HG03066 (cell line): ENCODE measurements at regions not wholly inside any gene's neighbourhood (a gene's known extent, or its start where the extent isn't known, plus 50 kb on each side); places are given as distances from the start of the nearest gene placed in this dataset.

ENCODE experiments used
- ATAC-seq: cut with Tn5 transposase; IDR thresholded peaks from one replicate; pipeline ENCODE4 v1.9.1; 2021; ENCODE audit warnings: low read depth; ENCODE audit not compliant: unreplicated experiment

DNA sequence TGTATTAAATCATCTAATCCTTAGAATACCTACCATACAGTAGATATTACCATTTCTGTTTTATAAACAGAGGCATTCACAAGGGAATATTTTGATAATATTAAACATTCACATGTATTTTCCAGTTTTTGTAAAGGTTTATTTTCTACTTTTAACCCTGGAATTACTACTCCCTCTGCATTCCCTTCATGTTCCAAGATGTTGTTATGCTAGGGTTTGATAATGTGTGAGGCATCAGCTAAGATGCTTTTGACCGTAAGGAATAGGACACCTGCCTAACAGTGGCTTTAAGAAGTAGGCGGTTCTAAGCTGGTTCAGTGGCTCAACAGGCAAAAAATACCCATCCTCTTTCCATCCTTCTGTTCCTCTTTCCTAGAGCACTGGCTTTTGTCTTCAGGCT is 131.9 kb upstream of the USP24 start:
- no peak for ATAC-seq

DNA sequence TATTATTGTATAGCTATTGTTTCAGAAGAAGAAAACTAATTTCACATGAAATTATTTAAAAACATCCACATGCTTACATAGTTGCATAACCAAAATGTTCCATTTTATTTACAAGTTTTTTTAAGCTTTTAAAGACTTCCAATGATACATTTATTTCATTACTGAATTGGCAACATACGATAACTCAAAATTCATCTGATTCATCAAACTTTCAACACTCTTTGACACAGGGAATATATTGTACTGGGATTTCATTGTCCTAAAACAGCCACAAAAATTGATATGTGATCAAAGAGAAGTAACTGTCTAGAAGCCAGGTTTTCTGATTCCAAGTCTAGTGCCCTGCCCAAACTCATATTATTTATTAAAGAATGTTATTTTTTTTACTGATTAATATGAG is 131.4 kb upstream of the USP24 start:
- ATAC-seq = no peak

DNA sequence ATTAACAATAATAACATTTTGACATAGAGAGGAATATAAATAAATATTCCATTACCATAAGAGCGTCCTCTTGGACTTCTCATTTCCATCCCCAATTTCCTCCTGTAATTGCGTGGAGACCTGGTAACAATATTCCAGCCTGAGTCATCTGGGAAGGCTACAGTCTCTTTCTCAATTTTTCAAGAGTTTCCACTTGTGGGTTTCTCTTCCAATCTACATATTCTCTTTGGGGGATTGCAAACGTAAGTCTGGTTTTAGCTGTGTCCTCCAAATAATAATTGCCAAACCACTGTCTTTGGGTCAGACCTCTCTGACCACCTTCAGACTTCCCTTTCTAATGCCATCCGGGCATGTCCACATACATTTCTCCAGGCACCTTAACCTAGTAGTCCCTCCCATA is 124.5 kb upstream of the USP24 start:
- no peak for ATAC-seq

DNA sequence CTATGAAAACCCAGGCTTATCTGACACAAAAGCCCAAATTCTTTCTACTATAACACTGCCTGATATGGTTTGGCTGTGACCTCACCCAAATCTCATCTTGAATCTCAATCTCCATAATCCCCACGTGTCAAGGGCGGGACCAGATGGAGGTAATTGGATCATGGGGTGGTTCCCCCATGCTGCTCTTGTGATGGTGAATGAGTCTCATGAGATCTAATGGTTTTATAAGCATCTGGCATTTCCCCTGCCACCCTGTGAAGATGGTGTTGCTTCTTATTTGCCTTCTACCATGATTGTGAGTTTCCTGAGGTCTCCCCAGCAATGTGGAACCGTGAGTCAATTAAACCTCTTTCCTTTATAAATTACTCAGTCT is 123.3 kb upstream of the USP24 start:
- no peak for ATAC-seq

DNA sequence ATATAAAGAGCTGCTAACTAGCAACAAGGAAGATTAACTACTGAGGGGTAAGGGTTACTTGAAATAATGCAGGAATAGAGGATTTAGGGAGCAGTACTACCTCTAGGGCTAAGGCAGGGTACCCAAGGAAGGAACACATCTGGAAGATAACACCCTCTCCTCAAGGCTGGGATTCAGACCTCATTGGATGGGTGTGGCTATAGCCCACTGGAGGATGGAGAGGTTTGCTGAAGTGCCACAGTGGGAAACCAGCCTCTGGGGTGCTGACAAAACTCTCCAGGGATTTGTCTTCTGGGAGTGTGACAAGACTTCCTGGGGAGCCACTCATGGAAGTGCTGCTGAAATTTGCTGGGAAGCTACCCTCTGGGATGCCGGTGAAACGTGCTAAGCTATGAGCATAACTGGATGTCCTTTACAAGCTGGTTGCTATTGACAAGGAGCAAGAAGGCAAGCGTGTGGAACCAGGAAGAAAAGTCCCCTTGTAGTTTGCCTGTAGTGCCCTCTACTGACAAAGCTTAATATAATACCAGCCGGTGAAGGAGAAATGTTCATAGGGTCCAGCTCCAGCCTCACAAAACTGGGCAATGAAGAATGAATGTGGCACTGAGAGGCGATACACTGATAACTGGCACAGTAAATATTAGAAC is 122.8 kb upstream of the USP24 start:
- no peak for ATAC-seq

DNA sequence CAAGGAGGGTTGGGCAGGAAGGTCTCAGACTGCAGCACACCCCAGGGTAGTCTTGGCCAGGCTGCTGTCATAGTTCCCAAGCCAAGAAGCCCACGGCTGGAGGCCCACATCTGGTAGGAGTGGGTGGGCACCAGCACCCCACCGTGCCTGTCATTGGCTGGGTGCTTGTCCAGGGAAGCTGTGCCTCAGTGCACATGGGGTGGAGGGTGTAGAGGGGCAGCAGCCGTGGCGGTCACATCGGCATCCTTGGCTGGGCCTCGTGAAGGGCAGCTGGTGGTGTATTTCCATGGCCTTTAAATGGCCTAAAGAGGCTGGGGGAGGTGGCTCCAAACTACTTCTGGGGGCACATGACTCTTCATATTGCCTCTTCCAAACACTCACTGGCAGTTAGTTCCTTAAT is 119.6 kb upstream of the USP24 start:
- ATAC-seq = no peak

DNA sequence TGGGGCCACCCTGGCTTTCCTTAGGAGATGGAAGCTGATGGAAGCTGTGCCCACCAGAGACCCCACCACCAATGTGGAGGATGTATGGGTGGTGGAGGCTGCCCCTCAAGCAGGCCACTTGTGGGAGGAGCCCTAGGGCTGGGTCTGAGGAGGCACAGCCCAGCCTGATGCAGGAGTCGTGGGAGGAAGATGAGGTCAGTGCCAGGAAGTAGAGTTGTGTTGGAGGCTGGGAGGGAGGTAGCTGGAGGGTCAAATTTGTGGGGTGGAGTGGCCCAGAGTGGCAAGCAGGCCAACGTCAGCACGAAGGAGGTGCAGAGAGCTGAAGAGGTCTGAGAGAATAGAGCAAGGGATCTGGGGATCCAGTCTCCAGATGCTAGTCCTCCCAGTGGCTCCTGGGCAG is 119.0 kb upstream of the USP24 start:
- ATAC-seq = no peak

DNA sequence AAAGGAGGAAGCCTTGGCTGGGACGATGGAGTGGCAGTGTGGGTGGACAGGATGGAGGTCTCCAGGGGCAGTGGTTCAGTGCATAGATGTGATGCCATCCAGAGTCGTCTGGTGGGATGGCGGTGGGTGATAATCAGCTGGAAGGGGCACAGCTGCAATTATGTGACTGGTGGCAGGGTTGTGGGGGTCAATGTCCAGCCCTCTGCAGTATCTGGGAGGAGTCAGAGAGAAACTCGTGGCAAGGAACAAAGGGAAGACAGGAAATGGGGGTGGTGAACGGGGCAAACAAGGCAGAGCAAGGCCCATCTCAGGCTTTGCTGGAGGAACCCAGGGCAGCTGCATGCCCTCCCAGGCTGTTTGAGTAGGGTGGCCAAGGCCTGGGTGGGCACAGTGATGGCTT is 118.3 kb upstream of the USP24 start:
- ATAC-seq = no peak

DNA sequence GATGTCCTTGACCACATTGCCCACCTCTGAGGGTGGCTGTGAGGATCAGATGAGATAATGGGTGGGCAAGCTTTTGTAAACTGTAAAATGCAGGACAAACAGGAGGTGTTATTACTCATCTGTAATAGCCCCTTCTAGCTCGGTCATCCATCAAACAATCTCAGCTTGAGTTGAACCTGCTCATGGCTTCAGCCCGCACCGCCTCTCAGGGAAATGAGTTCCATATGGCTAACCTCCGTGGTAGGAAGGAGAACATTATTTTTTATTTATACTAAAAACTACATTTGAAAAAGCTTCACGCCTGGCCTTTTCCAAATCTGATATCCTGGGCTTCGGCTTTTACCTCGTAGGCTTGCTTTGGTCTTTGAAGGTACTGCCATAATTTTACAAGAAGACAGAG is 116.2 kb upstream of the USP24 start:
- no peak for ATAC-seq

DNA sequence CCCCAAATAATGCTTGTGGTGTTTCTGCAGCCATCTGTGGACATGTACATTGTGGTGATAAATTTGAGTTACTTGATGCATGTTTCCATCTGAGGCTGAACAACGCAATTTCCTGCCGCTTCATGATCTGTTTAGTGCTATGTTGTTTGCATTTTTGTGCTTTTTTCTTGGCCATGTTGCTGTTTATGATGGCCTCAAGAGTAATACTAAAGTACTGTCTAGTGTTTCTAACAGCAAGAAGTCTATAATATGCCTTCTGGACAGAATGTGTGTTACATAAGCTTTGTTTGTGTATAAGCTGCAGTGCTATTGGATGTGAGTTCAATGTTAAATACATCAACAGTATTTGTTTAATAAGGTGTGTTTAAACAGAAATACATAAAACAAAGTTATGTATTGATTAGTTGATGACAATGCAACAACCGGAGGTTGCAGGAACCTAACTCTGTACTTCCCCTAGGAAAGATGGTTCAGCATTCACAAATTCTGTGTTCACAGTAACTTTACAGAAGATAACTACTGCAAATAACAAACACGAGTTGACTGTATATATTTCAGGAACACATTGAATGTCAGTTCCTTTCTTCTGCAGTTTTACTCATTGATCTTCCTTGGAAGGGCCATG is 114.8 kb upstream of the USP24 start:
- no peak for ATAC-seq

DNA sequence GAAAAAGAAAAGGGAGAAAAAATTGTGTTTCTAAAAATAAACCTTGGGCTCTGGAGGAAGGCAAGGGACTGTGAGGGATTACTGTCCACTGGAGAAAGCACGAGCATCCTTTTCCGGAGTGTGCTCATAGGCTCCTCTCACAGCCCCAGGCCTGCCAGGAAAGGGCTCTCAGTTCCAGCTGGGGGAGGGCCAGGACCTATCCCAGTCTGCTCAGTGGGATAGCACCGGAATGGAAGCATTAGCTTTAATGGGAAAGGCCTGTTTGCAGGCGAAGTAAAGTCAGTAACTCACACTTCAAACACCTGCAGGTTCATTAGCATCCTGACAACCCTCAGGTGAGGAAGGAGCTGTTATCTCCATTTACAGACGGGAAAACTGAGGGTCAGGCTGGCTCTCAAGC is 113.9 kb upstream of the USP24 start:
- ATAC-seq = no peak

DNA sequence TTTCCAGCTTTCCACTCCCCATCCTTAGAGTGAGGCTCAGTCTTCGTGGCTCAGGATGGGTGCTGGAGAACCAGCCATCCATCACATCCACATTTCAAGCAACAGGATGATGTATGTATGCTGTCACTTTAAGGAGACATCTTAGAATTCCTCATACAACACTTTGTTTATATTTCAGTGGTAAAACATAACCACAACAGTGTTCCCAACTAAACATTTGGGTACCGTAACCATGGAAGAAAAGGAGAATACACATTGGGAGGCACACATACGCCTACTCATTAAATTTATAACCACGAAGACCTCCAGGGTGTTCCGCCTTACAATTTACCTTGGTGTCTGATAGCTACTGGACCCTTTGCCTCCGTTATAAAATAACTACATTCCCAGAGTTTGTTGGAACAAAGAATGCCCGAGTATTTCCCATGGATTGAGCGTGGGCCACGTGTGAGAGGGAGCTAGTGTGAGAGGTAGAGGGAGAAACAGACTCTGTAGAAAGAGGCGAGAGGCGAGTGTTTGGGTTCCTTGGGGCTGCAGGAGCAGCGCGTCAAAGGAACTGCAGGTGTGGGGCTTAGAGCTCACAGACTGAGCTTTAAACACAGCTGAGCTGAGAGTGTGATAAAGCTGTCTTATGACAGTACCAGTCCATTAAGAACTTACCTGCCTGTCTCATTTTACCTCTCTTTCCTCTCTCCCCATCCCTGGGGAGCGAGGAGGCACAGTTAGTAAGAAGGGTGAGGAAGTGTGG is 111.5 kb upstream of the USP24 start:
- no peak for ATAC-seq

DNA sequence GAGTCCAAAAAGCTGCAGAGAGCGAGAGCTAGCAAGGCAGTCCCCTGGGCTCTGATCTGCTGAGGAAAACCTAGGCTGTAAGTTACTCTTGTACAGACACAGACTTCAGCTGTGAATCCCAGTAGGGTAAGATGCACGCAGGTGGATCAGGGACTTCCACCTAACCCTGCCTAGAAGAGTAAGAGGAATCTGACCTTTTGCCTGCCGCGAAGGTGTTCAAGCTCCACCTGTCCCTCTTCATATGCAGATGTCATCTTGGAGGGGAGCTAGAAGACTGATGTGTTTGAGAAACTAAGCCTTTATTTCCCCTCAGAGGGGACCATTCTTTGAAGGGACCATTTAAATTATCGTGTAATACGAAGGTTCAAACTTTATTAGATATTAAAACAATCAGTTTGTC is 108.6 kb upstream of the USP24 start:
- no peak for ATAC-seq

DNA sequence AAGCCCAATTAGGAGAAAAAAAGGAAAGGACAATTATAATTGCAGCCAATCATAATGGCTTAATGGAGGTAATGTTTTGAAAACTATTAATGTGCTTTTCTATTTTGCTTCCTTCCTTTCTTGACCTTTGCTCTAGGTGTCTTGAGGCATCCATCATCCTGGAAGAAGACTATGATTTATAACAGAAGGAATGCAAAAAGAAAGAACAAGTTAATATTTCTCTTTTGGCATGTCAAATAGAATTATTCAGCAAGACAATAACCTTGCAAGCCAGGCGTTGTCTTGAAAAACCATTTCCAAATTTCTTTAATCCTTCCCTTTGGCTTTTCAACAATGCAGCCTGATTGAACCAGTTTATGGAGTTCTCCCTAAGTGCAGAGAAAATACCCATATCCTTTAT is 107.7 kb upstream of the USP24 start:
- ATAC-seq = no peak

DNA sequence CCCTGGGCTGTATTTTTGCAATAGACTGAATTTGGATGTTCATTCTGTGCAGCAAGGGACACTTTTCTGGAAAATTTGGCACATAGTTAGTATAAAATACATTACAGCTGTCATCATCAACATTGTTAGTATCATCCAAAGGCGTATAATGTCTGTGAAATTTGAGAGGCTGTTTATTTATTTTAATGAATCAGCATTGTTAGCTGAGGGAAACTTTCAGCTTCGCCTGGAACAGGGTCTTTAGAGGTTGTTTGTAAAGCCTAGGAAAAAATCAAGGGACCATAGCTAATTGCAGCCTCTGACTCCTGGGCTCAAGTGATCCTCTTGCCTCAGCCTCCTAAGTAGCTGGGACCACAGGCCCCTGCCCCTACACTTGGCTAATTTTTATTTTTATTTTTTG is 106.8 kb upstream of the USP24 start:
- no peak for ATAC-seq

DNA sequence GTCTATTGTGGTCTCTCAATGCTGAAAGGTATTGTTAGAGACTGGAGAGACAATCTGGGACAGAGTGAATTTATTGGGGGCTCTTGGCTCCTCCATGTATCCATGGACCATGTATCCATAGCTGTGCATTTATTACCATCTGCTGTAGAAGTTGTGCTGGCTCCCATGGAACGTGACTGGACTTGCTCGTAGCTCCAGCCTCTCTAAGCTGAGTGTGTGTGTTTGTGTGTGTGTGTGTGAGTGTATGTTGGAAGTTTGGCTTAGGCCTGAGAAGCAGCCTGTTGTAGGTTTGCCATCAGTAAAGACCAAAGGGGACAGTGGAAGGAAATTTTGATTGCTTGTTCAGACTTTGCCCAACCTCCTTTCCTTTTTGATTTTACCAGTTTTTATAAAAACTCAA is 105.7 kb upstream of the USP24 start:
- no peak for ATAC-seq

DNA sequence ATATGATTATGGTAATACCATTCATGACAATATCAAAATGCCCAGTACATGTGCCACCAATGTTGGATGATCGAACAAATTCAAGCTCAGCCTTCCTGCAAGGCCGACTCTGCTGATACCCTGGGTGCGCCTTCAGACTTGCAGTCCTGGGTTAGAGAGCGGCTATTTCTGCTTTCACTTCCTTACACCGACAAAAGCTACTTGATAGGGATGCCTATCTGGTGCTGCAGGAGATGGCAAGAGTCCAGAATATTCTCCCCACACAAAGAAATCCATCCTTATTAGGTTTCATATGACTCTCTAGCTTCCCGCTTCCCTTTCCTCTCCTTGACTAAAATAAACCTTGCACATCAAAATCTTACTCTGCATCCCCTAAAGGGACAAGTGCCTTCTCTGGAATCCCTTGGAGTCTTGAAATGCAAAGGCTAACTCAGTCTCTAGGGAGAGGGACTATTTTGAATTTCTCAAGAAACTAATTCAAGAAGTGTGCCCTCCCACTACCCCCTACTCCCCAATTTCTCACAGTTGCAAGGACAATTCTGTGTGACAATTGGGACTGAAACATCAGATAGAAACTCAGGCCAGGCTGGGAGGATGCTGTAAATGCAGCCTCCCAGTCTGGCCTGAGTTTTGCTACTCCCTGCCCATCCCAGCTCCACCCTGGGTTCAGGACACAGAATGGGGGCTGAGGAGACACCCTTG is 103.1 kb upstream of the USP24 start:
- no peak for ATAC-seq

DNA sequence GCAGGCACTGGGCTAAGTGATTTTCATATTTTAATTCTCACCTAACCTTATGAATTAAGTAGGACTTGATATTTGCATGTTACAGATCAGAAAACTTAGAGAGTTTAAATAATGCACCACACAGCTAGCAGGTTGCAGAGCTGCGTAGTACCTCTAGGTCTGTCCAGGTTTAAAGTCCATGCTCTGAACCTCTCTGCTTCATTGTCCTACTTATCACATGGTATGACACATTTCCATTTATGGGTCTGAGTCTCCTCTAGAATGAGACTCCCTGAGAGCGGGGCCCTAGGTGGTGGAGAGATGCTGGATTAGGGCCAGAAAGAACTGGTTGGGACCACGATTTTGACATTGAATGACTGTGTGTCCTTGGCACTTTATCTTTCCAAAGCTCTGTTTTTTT is 102.5 kb upstream of the USP24 start:
- no peak for ATAC-seq

DNA sequence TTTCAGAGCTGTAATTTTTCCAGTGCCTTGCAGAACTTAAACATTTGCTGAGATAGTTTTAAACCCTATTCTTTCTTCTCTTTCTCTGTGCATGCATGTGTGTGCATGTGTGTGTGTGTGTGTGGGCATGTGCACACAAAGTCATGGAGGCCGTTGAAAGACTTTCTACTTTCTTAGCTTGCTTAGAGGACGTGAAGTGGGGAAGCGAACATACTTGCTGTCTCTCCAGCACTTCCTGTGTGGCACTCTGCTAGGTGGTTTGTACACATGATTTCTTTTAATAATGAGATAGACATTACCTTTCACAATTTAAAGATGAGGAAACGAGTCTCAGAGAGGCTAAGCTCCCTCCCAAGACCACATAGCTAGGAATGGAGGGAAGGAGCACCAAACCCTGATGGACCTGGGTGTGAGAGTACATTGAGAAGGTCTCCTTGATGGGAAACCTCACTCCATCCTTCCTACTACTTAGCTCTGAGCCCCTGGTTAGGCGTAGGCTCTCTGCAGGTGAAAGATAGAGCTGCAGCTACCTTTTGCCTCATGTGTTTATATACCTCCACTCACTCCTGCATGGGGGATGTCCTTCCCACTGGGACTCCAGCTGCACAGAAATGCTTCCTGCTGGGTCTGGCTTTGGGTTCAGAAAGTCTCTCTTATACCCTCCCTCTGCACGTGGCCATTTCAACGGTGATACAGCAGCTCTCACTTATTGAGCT is 101.9 kb upstream of the USP24 start:
- no peak for ATAC-seq

DNA sequence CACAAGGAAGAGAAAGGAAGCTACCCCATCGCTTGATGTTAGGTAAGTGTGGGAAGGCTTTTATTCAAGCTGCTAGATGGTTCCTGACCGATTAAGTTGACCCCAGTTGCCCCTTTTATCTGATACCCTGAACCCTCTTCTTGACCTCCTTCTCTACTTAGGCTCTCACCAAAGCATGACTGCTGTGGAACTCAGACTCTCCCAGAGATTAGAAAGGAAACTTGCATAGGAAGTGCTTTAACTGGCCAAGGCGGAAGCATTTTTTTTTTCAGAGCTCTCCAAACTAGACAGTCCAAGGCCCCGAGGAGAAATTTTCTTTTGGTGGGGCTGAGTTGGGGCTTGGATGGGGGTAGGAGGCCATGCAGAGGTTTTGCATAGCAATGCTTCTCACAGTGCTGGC is 101.3 kb upstream of the USP24 start:
- no peak for ATAC-seq

DNA sequence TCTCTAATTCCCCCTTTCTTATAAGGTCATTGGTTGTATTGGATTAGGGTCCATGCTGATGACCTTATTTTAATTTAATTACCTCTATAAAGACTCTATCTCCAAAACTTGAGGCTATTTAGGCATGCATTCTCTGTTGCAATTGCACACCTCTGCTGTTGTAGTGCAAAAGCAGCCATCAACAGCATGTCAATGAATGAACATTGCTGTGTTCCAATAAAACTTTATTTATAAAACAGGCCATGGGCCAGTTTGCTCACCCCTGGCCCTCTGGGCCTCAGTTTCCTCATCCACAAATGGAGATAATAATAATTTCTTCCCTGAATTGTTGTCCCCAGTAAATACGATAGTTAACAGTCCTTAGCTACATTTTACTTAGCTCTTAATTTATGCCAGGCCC is 100.4 kb upstream of the USP24 start:
- ATAC-seq = no peak
